PC-3 (cell line): ENCODE measurements at regions not wholly inside any gene's neighbourhood (a gene's known extent, or its start where the extent isn't known, plus 50 kb on each side); places are given as distances from the start of the nearest gene placed in this dataset.

ENCODE experiments used
- ATAC-seq: fragments of 200-7000 bp; cut with Tn5 transposase; 2 replicates; pipeline ENCODE4 v1.9.1; 2020; ENCODE audit warnings: mild to moderate bottlenecking, moderate library complexity
- BruUV-seq: library from RNA; stranded (reverse); fragments of 400-500 nt; replicated peaks from 2 replicates; lab custom pipeline; 2021; lab: Mats Ljungman, UMichigan
- CTCF ChIA-PET: fragments of 300-600 bp; sonication (Branson Sonifier 250); formaldehyde crosslinking; loops from one replicate; lab custom pipeline; 2022; ENCODE audit warnings: antibody characterized with exemption; lab: Charles Lee
- POLR2A ChIA-PET: fragments of 300-600 bp; sonication (Branson Sonifier 250); formaldehyde crosslinking; loops from one replicate; lab custom pipeline; 2022; ENCODE audit warnings: antibody characterized with exemption; ENCODE audit not compliant: unreplicated experiment; lab: Charles Lee
- DNase-seq: peaks from one replicate; pipeline ENCODE4 v3.0.0-alpha.2; 2015
- H2AFZ ChIP-seq: fragments of 300-600 bp; sonication (generic); 2 replicates; pipeline ENCODE4 v1.6.0; 2016; ENCODE audit warnings: antibody characterized with exemption, low read length
- H3F3A ChIP-seq: fragments of 300-600 bp; sonication (generic); one replicate; pipeline ENCODE4 v1.6.0; 2017; ENCODE audit warnings: antibody characterized with exemption, low read length, control low read depth, mild to moderate bottlenecking; ENCODE audit not compliant: unreplicated experiment
- H3K27ac ChIP-seq: fragments of 300-600 bp; sonication (generic); 2 replicates; pipeline ENCODE4 v1.5.1; 2016; ENCODE audit warnings: mild to moderate bottlenecking, low read length
- H3K27me3 ChIP-seq: fragments of 300-600 bp; sonication (generic); 2 replicates; pipeline ENCODE4 v1.6.1; 2016; ENCODE audit warnings: low read length, mixed read lengths
- H3K36me3 ChIP-seq: fragments of 300-600 bp; sonication (generic); 2 replicates; pipeline ENCODE4 v1.6.1; 2016; ENCODE audit warnings: low read depth, mixed run types, low read length, mixed read lengths
- H3K4me1 ChIP-seq: fragments of 300-600 bp; sonication (generic); 2 replicates; pipeline ENCODE4 v1.5.1; 2016; ENCODE audit warnings: low read length; ENCODE audit not compliant: insufficient read depth
- H3K4me2 ChIP-seq: fragments of 300-600 bp; sonication (generic); 2 replicates; pipeline ENCODE4 v1.6.0; 2016; ENCODE audit warnings: low read length
- H3K4me3 ChIP-seq: fragments of 300-600 bp; sonication (generic); 2 replicates; pipeline ENCODE4 v1.5.1; 2016; ENCODE audit warnings: mild to moderate bottlenecking, low read length, mixed read lengths
- H3K79me2 ChIP-seq: fragments of 300-600 bp; sonication (generic); 2 replicates; pipeline ENCODE4 v1.6.1; 2017; ENCODE audit warnings: low read length, mixed read lengths
- H3K9ac ChIP-seq: fragments of 300-600 bp; sonication (generic); 2 replicates; pipeline ENCODE4 v1.6.0; 2016; ENCODE audit warnings: mild to moderate bottlenecking, low read length
- H3K9me2 ChIP-seq: fragments of 300-600 bp; sonication (generic); replicated peaks from 2 replicates; pipeline ENCODE4 v1.6.1; 2016; ENCODE audit warnings: mixed run types, low read length, mixed read lengths
- H3K9me3 ChIP-seq: fragments of 300-600 bp; sonication (generic); 2 replicates; pipeline ENCODE4 v1.6.1; 2016; ENCODE audit warnings: low read length, mixed read lengths
- H4K20me1 ChIP-seq: fragments of 300-600 bp; sonication (generic); 2 replicates; pipeline ENCODE4 v1.6.1; 2016; ENCODE audit warnings: low read length, mixed read lengths
- CTCF ChIP-seq: fragments of 300-600 bp; sonication (generic); conservative IDR thresholded peaks from 2 replicates; pipeline ENCODE4 v1.5.1; 2017; ENCODE audit warnings: antibody characterized with exemption, low read depth, mild to moderate bottlenecking, low read length
- EZH2 ChIP-seq: fragments of 300-600 bp; sonication (generic); IDR thresholded peaks from one replicate; pipeline ENCODE4 v1.6.1; 2017; ENCODE audit warnings: antibody characterized with exemption, mild to moderate bottlenecking, low read length; ENCODE audit not compliant: unreplicated experiment
- EZH2phosphoT487 ChIP-seq: fragments of 300-600 bp; sonication (generic); IDR thresholded peaks from 2 replicates; pipeline ENCODE4 v1.6.1; 2018; ENCODE audit warnings: mild to moderate bottlenecking, antibody characterized with exemption, low read length, borderline replicate concordance
- intact Hi-C: fragments of 100-400 bp; cut with micrococcal nuclease; formaldehyde crosslinking; loops from 2 replicates; pipeline ENCODE4 v1.9.0; 2023

GRCh38 chr5:109936996-109937395 lies 247.3 kb downstream of the MAN2A1 start:
- CTCF ChIA-PET = no interaction called here

GRCh38 chr5:109937951-109938350 lies 248.2 kb downstream of the MAN2A1 start:
- Histone ChIP-seq H3F3A (no peaks in the 10 kb centered on the region), H3K9ac (no peak overlapping the region), H3K4me3 (no peak overlapping the region), H2AFZ (no peak overlapping the region), H4K20me1 (no peaks in the 10 kb centered on the region), H3K27ac (no peak overlapping the region), H3K4me2 (no peak overlapping the region), H3K36me3 (no peaks in the 10 kb centered on the region), H3K9me3 (no peaks in the 10 kb centered on the region), H3K9me2 (no peaks in the 10 kb centered on the region), H3K79me2 (no peaks in the 10 kb centered on the region), H3K4me1 (peaks cover 20% of the 10 kb centered on the region), H3K27me3 (no peaks in the 10 kb centered on the region)
- TF ChIP-seq EZH2phosphoT487 (no peak), EZH2 (no peak), CTCF (no peak)
- POLR2A ChIA-PET = no interaction called here
- BruUV-seq = no TSS peak
- ATAC-seq (no peak), DNase-seq (no peak)
- intact Hi-C loops = no loop called here
- CTCF ChIA-PET = no interaction called here

More at GRCh38 chr5:109936996-109937395, 247.3 kb downstream of the MAN2A1 start:
- BruUV-seq = no TSS peak
- ATAC-seq = no peak
- H3K36me3 ChIP-seq = no peaks in the 10 kb centered on the region
- no peak overlapping the region for H3K9ac ChIP-seq
- POLR2A ChIA-PET = no interaction called here
- H3K27ac ChIP-seq = no peak overlapping the region
- no peak overlapping the region for H2AFZ ChIP-seq
- peaks cover 10% of the 10 kb centered on the region; the same call in 1 of the 2 replicates for H3K4me1 ChIP-seq
- intact Hi-C loops = no loop called here
- no peaks in the 10 kb centered on the region for H3K27me3 ChIP-seq
- H3K9me2 ChIP-seq = no peaks in the 10 kb centered on the region
- no peaks in the 10 kb centered on the region for H4K20me1 ChIP-seq
- TF ChIP-seq CTCF (no peak), EZH2phosphoT487 (no peak), EZH2 (no peak)
- H3K4me3 ChIP-seq = no peak overlapping the region
- no peaks in the 10 kb centered on the region for H3K79me2 ChIP-seq
- no peaks in the 10 kb centered on the region for H3K9me3 ChIP-seq
- H3F3A ChIP-seq = no peaks in the 10 kb centered on the region
- no peak overlapping the region for H3K4me2 ChIP-seq
- no peak for DNase-seq

- intact Hi-C loops = no loop called here
- no peak for DNase-seq
- no peaks in the 10 kb centered on the region for H3K27me3 ChIP-seq
- H3K9me2 ChIP-seq = no peaks in the 10 kb centered on the region
- no peak for ATAC-seq
- no peak overlapping the region for H2AFZ ChIP-seq
- no peak overlapping the region for H3K4me3 ChIP-seq
- no peaks in the 10 kb centered on the region for H3K79me2 ChIP-seq
- ChIA-PET CTCF (no interaction called here), POLR2A (no interaction called here)
- no peak overlapping the region for H3K4me2 ChIP-seq
- no peaks in the 10 kb centered on the region for H3K36me3 ChIP-seq
- TF ChIP-seq CTCF = no peak
- no peak for TF ChIP-seq EZH2
- TF ChIP-seq EZH2phosphoT487 = no peak
- peaks cover 21% of the 10 kb centered on the region for H3K4me1 ChIP-seq
- H4K20me1 ChIP-seq = no peaks in the 10 kb centered on the region
- H3K27ac ChIP-seq = no peak overlapping the region
- H3F3A ChIP-seq = no peaks in the 10 kb centered on the region
- H3K9me3 ChIP-seq = no peaks in the 10 kb centered on the region
- H3K9ac ChIP-seq = no peak overlapping the region
- no TSS peak for BruUV-seq
Observed at GRCh38 chr5:109938453-109938852, 248.7 kb downstream of the MAN2A1 start.
